Cardiac fibroblast (primary cell): ENCODE measurements at regions not wholly inside any gene's neighbourhood (a gene's known extent, or its start where the extent isn't known, plus 50 kb on each side); places are given as distances from the start of the nearest gene placed in this dataset.

Experiments used
- DNase-seq, 2 donors: peaks; one replicate each; pipeline versions ENCODE4 v3.0.0 to v3.0.0-alpha.2; 2010; ENCODE audit warnings: low read depth in 2 of 2
- H3K4me3 ChIP-seq, 2 donors: replicated peaks in 1 of 2; 1 replicate in 1 of 2; 2 replicates in 1 of 2; pipeline ENCODE4 v1.5.1; 2011; ENCODE audit warnings: low read depth in 2 of 2, low read length in 2 of 2, mild to moderate bottlenecking in 2 of 2, moderate library complexity in 1 of 2
- TF ChIP-seq, protein P1 (sequence below): IDR thresholded peaks from one replicate; pipeline ENCODE4 v1.5.1; 2011; ENCODE audit warnings: low read depth, mild to moderate bottlenecking, low read length, inconsistent platforms

DNA sequence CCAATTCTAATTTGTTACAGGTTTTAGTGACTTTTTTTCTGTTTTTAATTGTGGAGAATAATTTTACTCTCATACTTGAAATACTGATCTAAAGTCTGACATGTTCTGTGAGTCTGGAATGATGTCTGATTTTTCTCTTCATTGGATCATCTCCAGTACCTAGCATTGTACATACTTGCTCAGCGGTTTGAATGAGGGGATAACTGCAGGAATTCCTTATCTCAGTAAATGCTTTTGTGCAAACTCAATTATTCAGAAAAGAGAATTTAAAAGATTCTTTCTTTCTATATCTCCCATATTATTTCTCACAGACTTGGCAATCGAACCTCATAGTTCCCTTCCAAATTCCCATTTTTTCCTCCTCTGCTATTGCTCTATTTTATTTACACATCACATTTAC is 397.9 kb upstream of the SGCD start:
- TF ChIP-seq, protein P1, sequence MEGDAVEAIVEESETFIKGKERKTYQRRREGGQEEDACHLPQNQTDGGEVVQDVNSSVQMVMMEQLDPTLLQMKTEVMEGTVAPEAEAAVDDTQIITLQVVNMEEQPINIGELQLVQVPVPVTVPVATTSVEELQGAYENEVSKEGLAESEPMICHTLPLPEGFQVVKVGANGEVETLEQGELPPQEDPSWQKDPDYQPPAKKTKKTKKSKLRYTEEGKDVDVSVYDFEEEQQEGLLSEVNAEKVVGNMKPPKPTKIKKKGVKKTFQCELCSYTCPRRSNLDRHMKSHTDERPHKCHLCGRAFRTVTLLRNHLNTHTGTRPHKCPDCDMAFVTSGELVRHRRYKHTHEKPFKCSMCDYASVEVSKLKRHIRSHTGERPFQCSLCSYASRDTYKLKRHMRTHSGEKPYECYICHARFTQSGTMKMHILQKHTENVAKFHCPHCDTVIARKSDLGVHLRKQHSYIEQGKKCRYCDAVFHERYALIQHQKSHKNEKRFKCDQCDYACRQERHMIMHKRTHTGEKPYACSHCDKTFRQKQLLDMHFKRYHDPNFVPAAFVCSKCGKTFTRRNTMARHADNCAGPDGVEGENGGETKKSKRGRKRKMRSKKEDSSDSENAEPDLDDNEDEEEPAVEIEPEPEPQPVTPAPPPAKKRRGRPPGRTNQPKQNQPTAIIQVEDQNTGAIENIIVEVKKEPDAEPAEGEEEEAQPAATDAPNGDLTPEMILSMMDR = no peak
- H3K4me3 ChIP-seq = no peak overlapping the region
- no peak for DNase-seq

DNA sequence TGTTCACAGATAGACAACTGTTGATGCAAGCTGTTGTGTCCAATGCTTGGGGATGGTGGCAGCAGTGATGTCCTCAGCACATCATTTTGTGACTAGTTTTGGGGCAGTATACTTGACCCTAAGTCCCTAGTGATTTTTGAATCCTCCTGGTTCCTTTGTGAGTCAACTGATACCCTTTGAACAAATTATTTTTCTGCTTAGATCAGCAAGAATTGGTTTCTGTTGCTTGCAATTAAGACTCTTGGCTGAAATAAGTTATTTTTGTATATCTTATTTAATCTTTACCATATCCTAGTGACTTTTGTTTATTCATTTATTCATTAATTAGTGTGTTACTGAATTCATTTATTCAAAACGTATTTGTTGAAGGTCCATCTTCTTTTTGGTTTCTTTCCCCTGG is 392.0 kb upstream of the SGCD start:
- TF ChIP-seq, protein P1 = no peak
- H3K4me3 ChIP-seq = no peak overlapping the region
- no peak for DNase-seq

DNA sequence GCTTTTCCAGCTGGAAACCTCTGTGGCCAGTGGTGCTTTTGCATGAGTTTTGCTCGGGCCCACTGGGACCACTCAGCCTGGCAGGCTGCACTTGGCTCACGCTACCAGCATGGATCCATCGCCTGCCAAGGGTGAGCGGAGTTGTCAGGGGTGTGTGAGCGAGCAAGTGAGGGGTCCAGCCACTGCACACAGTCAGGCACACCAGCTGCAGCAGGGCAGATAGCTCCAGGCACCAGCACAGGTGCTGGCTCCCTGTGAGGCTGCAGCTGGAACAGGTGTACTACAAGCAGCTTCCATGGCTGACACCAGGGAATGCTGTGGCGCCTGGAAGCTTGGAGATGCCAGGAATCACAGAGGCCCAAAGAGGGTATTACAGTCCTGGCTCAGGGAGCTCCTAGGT is 391.2 kb upstream of the SGCD start:
- H3K4me3 ChIP-seq = no peak overlapping the region
- DNase-seq = no peak
- TF ChIP-seq, protein P1 = no peak

DNA sequence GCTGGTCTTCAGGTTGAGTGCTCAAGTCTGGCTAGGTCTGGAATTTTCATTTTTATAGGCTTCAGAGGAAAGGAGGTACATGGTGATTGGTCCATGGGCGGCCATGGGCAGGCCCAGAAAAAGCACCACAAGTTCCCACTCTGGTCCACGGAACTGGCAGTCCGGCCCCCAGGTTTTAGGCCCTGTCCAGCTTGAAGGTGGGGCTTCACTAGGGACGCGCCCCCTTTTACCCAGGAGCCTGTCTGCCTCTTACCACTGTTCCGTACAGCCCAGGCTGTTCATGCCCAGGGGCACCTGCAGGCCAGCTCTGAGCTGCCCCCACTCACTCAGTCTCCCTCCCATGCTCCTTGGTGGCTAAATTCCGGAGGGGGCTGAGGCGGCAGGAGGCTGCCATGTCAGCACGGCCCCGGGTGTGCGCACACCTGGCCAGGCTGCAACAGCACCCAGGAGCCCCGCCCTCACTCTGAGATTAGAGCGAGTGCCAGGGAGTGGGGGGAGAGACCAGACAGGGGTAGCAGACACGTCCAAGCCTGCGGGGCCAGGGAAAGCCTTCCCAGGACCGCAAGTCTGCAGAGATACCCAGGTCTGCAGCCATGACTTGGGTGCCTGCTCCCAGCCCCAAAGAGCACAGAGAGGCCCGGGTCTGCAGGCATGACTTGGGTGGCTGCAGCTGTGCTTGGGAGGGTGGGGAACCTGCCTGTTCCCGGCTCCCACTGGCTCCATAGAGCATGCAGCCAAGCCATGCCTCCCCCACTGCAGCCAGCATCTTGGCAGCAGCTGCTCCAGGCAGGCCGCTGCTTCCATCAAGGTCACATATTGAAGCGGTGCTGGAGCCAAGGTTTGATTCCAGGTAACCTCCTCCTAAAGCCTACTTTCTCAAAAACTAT is 390.2 kb upstream of the SGCD start:
- TF ChIP-seq, protein P1 = no peak
- no peak for DNase-seq
- no peak overlapping the region for H3K4me3 ChIP-seq

DNA sequence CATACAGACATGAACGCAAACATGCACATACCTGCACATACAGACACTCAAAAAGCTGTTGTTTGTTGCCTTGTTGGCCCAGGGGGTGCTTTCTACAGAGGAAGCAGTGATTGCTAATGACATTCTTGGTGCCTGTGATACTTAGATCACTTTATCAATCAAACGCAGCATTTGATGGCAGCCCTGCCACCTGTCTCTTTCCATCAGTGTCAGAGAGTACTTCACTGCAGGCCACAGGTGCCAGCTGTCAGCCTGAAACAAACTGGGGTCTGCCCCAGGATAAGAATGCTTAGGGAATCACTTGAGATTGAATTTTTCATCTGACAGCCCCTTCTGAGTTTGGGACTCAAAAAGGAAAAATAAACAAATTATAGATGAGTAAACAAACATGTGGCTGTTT is 388.9 kb upstream of the SGCD start:
- H3K4me3 ChIP-seq = no peak overlapping the region
- TF ChIP-seq, protein P1 = no peak
- no peak for DNase-seq

DNA sequence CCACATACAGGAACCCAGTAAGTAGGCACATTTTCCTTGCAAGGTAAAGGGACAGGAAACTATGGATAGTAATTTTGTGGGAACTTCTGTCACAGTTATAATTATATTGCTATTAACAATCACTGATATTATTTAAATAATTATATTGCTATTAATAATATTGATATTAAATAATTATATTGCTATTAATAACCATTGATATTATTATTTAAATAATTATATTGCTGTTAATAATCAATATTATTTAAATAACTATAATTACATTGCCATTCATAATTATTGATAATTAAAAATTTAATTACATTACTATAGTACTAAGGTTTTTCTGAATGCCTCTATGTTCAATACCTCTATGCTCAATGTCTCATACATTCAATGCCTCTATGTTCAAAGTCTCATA is 385.6 kb upstream of the SGCD start:
- DNase-seq = no peak
- H3K4me3 ChIP-seq = no peak overlapping the region

More for the DNA sequence above, 385.6 kb upstream of the SGCD start:
- TF ChIP-seq, protein P1 = no peak
